GM13977 (cell line): ENCODE measurements at regions not wholly inside any gene's neighbourhood (a gene's known extent, or its start where the extent isn't known, plus 50 kb on each side); places are given as distances from the start of the nearest gene placed in this dataset.
"Not testable (repeated sequence)": the region's sequence is repeated elsewhere in the genome, so short reads cannot be mapped to it uniquely, and the experiment has no call there.

Source experiments
- DNase-seq: peaks from one replicate; pipeline ENCODE4 v3.0.0; 2012; ENCODE audit warnings: low spot score
- in situ Hi-C: fragments of 300-500 bp; cut with MboI; formaldehyde crosslinking; loops from one replicate; pipeline ENCODE4 v1.12.0; 2022; ENCODE audit warnings: low sequenced_read_pairs, low pct_unique_long_range_greater_than_20kb, mixed read lengths, inconsistent platforms; ENCODE audit not compliant: unreplicated experiment
- TF ChIP-seq, protein P1 (sequence below): IDR thresholded peaks from 2 replicates; pipeline ENCODE4 v1.5.1; 2012; ENCODE audit warnings: mild to moderate bottlenecking, control low read depth; ENCODE audit not compliant: insufficient read depth; ENCODE audit errors: extremely low read depth, missing control alignments

DNA sequence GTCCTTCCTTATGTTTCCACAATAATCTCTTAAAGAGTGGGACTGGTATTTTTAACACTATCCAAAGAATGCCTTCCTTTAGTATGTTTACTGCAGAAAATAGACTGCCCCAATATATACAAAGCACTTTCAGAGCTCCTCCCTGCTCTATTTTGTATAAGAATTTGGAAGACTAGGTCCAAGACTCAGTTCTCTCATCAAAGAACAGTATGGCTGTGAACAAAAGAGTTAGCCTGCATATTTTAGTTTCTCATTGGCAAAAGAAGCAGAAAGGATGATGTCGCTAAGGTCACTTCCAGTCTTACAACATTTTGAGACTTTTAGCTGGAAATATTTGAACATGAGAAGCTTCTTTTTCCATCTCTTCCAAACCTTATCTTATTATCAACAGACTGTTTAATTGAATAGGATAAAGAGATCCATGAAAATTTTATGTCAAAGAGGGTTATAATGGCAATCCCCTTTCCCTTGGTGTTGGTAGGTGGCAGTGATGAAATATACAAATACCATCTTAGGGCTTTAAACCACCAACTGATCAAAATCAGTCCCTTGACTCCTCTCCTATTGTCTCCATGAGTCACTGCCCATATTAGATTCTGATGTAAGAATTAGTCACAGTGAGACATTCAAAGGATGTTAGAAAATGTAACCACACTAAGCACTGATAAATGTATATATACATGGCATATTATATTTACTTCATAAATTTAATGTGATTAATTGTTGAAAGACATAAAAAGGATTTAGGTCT lies 266.9 kb upstream of the DSEL start:
- TF ChIP-seq, protein P1, sequence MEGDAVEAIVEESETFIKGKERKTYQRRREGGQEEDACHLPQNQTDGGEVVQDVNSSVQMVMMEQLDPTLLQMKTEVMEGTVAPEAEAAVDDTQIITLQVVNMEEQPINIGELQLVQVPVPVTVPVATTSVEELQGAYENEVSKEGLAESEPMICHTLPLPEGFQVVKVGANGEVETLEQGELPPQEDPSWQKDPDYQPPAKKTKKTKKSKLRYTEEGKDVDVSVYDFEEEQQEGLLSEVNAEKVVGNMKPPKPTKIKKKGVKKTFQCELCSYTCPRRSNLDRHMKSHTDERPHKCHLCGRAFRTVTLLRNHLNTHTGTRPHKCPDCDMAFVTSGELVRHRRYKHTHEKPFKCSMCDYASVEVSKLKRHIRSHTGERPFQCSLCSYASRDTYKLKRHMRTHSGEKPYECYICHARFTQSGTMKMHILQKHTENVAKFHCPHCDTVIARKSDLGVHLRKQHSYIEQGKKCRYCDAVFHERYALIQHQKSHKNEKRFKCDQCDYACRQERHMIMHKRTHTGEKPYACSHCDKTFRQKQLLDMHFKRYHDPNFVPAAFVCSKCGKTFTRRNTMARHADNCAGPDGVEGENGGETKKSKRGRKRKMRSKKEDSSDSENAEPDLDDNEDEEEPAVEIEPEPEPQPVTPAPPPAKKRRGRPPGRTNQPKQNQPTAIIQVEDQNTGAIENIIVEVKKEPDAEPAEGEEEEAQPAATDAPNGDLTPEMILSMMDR: no peak
- DNase-seq: no peak

DNA sequence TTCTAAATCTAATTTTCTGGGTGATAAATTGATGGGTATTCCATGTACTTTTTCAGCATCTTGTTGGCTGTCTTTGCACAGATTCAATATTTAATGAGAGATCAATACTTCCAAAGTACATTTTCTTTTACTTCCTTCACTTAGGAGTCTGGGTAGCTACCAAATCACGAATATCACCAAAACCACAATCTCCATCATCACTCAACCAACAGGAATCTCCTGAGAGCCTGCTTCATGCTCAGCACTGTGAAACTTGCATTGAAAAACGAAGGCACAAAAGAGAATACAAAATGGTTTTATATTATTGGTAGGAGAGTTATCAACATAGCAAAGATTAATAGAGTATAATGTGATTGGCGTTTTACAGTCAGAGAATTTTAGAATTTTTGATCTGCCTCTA lies 261.5 kb upstream of the DSEL start:
- TF ChIP-seq, protein P1: no peak
- in situ Hi-C loops: no loop called here
- no peak for DNase-seq

More for the DNA sequence above, 266.9 kb upstream of the DSEL start:
- in situ Hi-C loops: no loop called here

DNA sequence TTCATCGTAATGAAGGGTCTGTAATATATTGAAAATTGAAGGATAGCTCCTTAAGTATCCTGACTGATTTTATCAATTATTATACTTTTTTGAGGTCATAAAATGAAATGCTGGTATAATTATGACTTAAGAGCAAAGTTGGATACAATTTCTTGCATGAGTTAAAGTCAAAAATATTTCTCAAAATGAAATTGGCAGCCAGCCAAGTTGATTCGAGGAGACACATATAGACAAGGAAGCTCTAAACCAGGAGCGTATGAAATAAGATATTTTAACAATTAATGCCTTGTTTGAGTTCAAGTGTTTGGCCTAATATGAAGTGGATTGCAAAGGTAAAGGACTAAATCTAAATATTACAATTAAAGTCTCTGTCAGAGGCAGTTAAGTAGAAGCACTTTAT lies 260.4 kb upstream of the DSEL start:
- in situ Hi-C loops: no loop called here
- TF ChIP-seq, protein P1: no peak
- no peak for DNase-seq

DNA sequence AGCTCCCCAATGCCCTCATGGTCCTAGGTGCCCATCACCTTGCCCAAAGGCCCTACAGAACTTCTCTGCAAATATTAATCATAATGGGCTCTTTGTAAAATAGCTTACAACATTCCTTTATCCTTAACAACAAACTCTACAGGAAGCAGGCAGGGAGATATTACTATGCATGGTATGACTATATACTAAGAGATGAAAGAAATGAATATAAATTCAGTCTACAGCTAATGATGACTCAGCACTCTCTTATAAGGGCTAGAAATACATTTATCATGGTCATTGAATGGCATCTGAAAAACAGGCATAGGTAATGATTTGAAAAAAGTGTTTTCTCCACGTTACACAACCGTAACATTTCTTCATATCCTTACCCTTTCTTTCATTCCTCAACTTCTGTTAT lies 254.8 kb upstream of the DSEL start:
- in situ Hi-C loops: no loop called here
- TF ChIP-seq, protein P1: no peak
- DNase-seq: no peak

DNA sequence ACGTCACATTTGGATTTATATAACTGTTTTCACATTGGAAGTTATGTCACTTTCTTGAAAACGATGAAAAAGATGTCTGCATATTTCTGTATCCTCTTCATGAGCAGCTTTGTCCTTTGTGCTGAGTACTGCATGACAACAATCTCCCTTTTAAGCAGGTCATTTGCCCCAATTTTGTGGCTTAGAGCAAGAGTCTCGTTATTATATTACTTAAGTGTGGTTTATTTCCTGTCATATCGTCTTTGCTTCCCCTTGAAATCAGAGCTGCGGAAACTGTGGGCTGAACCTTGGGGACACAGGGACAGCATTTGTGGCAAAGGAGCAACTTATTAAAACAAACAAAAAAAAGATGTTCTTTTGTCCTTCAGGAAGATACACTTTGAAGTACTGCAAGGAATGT lies 254.0 kb upstream of the DSEL start:
- TF ChIP-seq, protein P1: no peak
- in situ Hi-C loops: no loop called here
- DNase-seq: no peak

DNA sequence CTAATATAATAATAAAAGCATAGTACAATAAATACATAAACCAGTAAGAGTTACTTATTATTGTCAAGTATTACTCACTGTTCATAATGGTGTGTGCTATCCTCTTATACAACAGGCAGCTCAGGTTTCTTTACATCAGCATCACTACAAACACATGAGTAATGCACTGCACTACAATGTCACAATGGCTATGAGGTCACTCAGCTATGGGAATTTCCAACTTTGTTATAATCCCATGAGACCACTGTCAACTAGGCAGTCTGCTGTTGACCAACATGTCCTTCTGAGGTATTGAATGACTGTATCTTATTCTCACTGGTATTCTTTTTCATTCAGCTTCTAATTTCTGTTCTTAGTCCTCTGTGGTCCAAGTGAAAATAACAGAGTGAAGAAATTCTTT lies 250.4 kb upstream of the DSEL start:
- TF ChIP-seq, protein P1: no peak
- no peak for DNase-seq
- in situ Hi-C loops: no loop called here

DNA sequence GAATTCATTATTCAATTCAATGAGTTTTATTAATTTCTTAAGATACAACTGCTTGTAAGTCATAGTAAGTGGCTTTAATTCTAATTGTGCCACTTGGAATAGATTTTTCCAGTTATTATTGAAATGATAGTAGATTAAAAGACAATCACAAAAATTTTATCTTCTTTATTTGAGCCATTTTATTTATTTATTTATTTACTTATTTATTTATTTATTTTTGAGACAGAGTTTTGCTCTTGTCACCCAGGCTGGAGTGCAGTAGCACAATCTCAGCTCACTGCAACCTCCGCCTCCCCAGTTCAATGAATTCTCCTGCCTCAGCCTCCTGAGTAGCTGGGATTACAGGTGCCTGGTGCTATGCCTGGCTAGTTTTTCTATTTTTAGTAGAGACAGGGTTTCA lies 235.7 kb upstream of the DSEL start:
- in situ Hi-C loops, DNase-seq: not testable (repeated sequence)
